Lung (tissue), 11 donors: ENCODE measurements at regions not wholly inside any gene's neighbourhood (a gene's known extent, or its start where the extent isn't known, plus 50 kb on each side); places are given as distances from the start of the nearest gene placed in this dataset.

Experiments
- ATAC-seq: fragments of 200-7000 bp; cut with Tn5 transposase; one replicate; pipeline ENCODE4 v1.9.1; 2020; ENCODE audit warnings: moderate number of reproducible peaks; ENCODE audit not compliant: insufficient read depth, low FRiP score
- DNase-seq, 3 donors: peaks; one replicate each; pipeline ENCODE4 v3.0.0-alpha.2; 2013 to 2017
- H3K27ac ChIP-seq, 2 donors: one replicate each; pipeline ENCODE4 v1.5.1; 2013; ENCODE audit warnings: mild to moderate bottlenecking in 2 of 2, moderate library complexity in 2 of 2, control low read depth in 1 of 2, inconsistent platforms in 1 of 2, low read depth in 1 of 2, low read length in 1 of 2
- H3K27me3 ChIP-seq, 3 donors: one replicate each; pipeline ENCODE4 v1.5.1; 2013; ENCODE audit warnings: low read length in 2 of 3; ENCODE audit not compliant: control insufficient read depth in 3 of 3, insufficient read depth in 3 of 3
- H3K36me3 ChIP-seq, 4 donors: one replicate each; pipeline ENCODE4 v1.5.1; 2013; ENCODE audit warnings: low read length in 4 of 4, mild to moderate bottlenecking in 1 of 4, moderate library complexity in 1 of 4; ENCODE audit not compliant: control insufficient read depth in 4 of 4, insufficient read depth in 4 of 4
- H3K4me1 ChIP-seq, 5 donors: one replicate each; pipeline ENCODE4 v1.5.1; 2013; ENCODE audit warnings: low read length in 5 of 5, mild to moderate bottlenecking in 2 of 5, moderate library complexity in 1 of 5; ENCODE audit not compliant: control insufficient read depth in 5 of 5, insufficient read depth in 5 of 5
- H3K4me3 ChIP-seq: one replicate; pipeline ENCODE4 v1.5.1; 2013; ENCODE audit warnings: mild to moderate bottlenecking, control low read depth, moderate library complexity
- H3K9ac ChIP-seq, 2 donors: one replicate each; pipeline ENCODE4 v1.5.1; 2013; ENCODE audit warnings: low read length in 2 of 2, control low read depth in 1 of 2; ENCODE audit not compliant: insufficient read depth in 1 of 2
- H3K9me3 ChIP-seq, 4 donors: one replicate each; pipeline ENCODE4 v1.5.1; 2013; ENCODE audit warnings: low read length in 3 of 4, mild to moderate bottlenecking in 1 of 4, moderate library complexity in 1 of 4; ENCODE audit not compliant: control insufficient read depth in 4 of 4, insufficient read depth in 3 of 4
- WGBS, 2 donors: extraction: QIAGEN DNeasy Blood & Tissue Kit; methylation state at CpG; one replicate each; pipeline ENCODE4 v1.1.7; 2013; 5-methylcytosine and 5-hydroxymethylcytosine counted together
- TF ChIP-seq, protein P1 (sequence below): IDR thresholded peaks from 2 replicates; pipeline ENCODE4 v1.5.1; 2012; ENCODE audit warnings: mild to moderate bottlenecking; ENCODE audit errors: control extremely low read depth, extremely low read depth
- donor health status: control.
- donor health status: control.
- donor health status: Bipolar disorder and iron deficiency.
- donor health status: healthy.
- donor health status: DM: yes; HTN: yes; CAD: no.

DNA sequence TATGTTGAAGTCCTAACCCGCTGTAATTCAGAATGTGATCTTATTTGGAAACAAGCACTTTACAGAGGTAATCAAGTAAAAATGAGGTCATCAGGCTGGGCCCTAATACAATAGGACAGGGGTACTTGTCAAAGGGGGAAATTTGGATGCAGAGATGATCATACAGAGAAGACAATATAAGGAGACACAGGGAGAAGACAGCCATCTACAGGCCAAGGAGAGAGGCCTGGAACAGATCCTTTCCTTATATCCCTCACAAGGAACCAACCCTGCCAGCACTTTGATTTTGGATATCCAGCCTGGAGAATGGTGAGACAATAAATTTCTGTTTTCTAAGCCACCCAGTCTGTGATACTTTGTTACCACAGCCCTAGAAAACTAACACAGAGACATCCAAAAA is 104.3 kb downstream of the METTL4 start:
- DNase-seq (no peak), ATAC-seq (no peak)
- peaks cover 0 to 3% (median 0%) of the 10 kb centered on the region in 4 donors for H3K9me3 ChIP-seq
- H3K9ac ChIP-seq: no peak overlapping the region
- no peaks in the 10 kb centered on the region for H3K4me1 ChIP-seq
- H3K27ac ChIP-seq: no peak overlapping the region
- H3K4me3 ChIP-seq: no peak overlapping the region
- TF ChIP-seq, protein P1, sequence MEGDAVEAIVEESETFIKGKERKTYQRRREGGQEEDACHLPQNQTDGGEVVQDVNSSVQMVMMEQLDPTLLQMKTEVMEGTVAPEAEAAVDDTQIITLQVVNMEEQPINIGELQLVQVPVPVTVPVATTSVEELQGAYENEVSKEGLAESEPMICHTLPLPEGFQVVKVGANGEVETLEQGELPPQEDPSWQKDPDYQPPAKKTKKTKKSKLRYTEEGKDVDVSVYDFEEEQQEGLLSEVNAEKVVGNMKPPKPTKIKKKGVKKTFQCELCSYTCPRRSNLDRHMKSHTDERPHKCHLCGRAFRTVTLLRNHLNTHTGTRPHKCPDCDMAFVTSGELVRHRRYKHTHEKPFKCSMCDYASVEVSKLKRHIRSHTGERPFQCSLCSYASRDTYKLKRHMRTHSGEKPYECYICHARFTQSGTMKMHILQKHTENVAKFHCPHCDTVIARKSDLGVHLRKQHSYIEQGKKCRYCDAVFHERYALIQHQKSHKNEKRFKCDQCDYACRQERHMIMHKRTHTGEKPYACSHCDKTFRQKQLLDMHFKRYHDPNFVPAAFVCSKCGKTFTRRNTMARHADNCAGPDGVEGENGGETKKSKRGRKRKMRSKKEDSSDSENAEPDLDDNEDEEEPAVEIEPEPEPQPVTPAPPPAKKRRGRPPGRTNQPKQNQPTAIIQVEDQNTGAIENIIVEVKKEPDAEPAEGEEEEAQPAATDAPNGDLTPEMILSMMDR: no peak
- H3K27me3 ChIP-seq: no peaks in the 10 kb centered on the region
- WGBS, 2 donors: 94 to 100% methylated on average over 1 of the region's 1 CpG
- H3K36me3 ChIP-seq: no peaks in the 10 kb centered on the region

DNA sequence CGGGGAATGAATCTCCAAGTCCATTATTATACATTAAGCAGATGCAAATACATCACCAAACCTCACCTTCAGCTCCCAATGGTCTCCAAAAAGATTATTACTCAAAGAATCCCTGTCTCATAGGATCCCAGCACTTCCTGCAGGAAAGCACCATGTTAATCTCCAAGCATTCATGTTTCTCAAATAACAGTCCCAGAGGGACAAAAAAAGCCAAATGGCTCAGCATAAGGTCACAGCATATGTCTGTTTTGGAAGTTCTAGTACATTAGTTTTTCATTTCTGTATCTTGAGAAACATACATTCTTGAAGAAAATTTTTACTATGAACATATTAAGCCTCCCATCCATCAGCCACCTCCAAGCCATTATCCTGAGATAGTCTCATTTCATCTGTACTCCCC is 103.3 kb downstream of the METTL4 start:
- Histone ChIP-seq H3K9me3 (peaks cover 0 to 3% (median 0%) of the 10 kb centered on the region in 4 donors), H3K4me3 (no peak overlapping the region), H3K27me3 (no peaks in the 10 kb centered on the region), H3K9ac (no peak overlapping the region), H3K4me1 (no peaks in the 10 kb centered on the region), H3K27ac (no peak overlapping the region), H3K36me3 (no peaks in the 10 kb centered on the region)
- 82 to 83% methylated on average over 1 of the region's 1 CpG for WGBS, 2 donors
- DNase-seq (no peak), ATAC-seq (no peak)
- TF ChIP-seq, protein P1: no peak

DNA sequence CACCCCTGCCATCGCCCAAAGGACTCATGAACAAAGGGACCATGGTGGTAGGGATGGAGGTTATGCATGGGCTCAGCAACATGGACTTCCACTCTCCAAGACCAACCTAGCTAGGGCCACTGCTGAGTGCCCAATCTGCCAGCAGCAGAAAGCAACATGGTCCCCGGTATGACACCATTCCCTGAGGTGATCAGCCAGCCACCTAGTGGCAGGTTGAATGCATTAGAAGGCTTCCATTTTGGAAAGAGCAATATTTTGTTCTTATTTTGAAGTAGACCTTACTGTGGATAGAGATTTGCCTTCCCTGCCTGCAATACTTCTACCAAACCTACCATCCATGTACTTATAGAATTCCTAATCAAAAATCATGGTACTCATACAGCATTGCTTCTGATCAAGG is 99.8 kb downstream of the METTL4 start:
- DNase-seq (no peak), ATAC-seq (no peak)
- no peak overlapping the region for H3K27ac ChIP-seq
- H3K36me3 ChIP-seq: no peaks in the 10 kb centered on the region
- WGBS, 2 donors: 82 to 100% methylated on average over 2 of the region's 2 CpGs
- no peak overlapping the region for H3K9ac ChIP-seq
- H3K4me3 ChIP-seq: no peak overlapping the region
- no peaks in the 10 kb centered on the region for H3K27me3 ChIP-seq
- no peaks in the 10 kb centered on the region for H3K4me1 ChIP-seq
- TF ChIP-seq, protein P1: no peak
- peaks cover 0 to 3% (median 0%) of the 10 kb centered on the region in 4 donors for H3K9me3 ChIP-seq

DNA sequence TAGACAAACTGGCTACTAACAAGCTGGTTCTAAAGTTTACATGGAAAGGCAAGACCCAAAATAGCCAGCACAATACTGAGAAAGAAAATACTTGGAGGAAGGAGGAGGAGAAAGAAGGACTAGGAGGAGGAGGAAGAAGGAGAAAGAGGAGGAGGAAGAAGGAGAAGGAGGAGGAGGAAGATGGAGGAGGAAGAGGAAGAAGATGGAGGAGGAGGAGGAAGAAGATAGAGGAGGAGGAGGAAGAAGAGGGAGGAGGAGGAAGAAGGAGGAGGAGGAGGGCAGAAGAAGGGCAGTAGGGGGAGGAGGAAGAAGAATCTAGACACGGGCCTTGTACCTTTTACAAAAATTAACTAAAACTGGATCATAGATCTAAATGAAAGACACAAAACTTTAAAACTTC is 92.6 kb downstream of the METTL4 start:
- Histone ChIP-seq H3K4me3 (no peak overlapping the region), H3K9ac (no peak overlapping the region), H3K4me1 (peaks cover 0 to 7% (median 0%) of the 10 kb centered on the region in 5 donors), H3K27ac (no peak overlapping the region), H3K27me3 (peaks cover 0 to 2% (median 0%) of the 10 kb centered on the region in 3 donors), H3K9me3 (peaks cover 0 to 2% (median 0%) of the 10 kb centered on the region in 4 donors), H3K36me3 (no peaks in the 10 kb centered on the region)
- 59 to 74% methylated on average over 1 of the region's 1 CpG for WGBS, 2 donors
- DNase-seq: no peak
- TF ChIP-seq, protein P1: no peak
- ATAC-seq: no peak
